ENCODE measurements at regions not wholly inside any gene's neighbourhood (a gene's known extent, or its start where the extent isn't known, plus 50 kb on each side); places are given as distances from the start of the nearest gene placed in this dataset.

DNA sequence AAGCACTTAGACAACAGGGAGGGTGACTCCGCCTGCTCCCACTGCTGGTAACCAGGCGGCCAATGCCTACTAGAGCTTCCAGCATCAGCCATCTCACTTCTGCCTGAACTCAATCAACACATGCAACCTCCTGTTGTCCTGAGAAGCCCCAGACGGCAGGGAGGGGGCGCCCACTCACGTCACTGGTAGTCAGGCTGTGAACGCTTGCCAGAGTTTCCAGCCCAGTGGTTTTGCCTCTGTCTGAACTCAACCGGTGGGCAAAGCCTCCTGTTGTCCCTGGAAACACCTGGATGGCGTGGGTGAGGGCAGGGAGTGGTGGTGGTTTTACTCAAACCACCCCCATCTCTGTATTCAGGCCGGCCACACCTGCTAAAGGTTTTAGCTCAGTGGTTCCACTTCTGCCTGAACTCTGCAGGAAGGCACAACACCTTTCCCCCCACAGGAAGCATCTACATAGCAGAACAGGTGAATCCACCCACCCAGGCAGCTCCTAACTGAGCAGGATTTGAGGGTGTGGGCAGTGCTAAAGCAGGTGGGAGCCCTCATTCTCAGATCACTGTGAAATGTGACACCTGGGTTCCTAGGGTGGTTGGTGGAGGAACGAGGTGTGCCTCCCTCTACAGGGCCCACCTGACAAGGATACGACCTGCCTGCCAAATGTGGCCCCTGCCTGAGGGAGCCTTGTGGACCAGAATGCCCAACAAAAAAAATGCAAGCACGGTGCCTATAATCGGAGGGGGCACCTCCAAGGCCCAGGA lies 563.0 kb upstream of the SEMA3D start:
- Mint-ChIP-seq H3K9me3 (peaks cover 2 to 11% (median 5%) of the 10 kb centered on the region in 7 donors), H3K27ac (no peak overlapping the region), H3K36me3 (no peaks in the 10 kb centered on the region), H3K4me3 (no peak overlapping the region), H3K4me1 (no peaks in the 10 kb centered on the region), H3K27me3 (peaks cover 0 to 6% (median 0%) of the 10 kb centered on the region in 3 donors)
- DNase-seq (no peak), ATAC-seq (ENCODE audit: low read depth in 2 of 2) (peak; percentile 5 to 8)

DNA sequence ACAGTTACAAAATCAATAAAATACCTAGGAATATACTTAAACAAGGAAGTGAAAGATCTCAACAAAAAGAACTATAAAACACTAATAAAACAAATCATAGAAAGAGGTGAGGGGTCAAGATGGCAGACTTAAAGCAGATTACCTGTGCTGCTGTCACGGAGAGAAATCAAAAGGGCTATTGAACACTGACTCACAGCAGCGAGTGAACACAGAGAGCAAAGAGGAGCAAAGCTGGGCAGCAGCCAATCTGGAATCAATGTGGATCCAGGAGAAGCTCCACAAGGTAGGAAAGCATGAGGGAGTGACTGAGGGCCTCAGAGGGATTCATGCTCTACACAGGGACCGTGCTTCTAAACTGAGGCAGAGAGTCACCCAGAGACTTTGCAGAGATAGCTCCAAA lies 562.0 kb upstream of the SEMA3D start:
- ATAC-seq (ENCODE audit: low read depth in 2 of 2), result no peak
- DNase-seq, result no peak
- H3K27ac Mint-ChIP-seq, result no peak overlapping the region
- peaks cover 0 to 6% (median 0%) of the 10 kb centered on the region in 3 donors for H3K27me3 Mint-ChIP-seq
- H3K4me1 Mint-ChIP-seq, result no peaks in the 10 kb centered on the region
- no peaks in the 10 kb centered on the region for H3K36me3 Mint-ChIP-seq
- peaks cover 2 to 16% (median 9%) of the 10 kb centered on the region in 7 donors for H3K9me3 Mint-ChIP-seq
- H3K4me3 Mint-ChIP-seq, result no peak overlapping the region

DNA sequence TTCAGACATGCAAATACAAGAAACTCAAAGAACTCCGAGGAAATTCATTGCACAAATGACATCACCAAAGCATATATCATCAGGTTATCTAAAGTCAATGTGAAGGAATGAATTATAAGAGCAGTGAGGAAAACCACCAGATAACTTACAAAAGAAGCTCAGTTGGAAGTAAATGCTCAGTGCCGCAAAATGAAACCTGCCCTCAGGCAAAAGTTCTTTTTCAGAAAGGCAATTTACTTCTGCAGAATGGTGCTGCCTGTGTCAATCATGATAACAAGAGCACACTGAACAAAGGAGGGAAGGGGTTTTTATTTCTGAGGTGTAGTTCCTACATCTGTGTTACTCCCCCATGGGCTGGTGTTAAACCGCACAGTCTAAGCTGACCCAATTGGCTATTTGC lies 550.6 kb upstream of the SEMA3D start:
- Mint-ChIP-seq H3K9me3 (peaks cover 0 to 17% (median 6%) of the 10 kb centered on the region in 7 donors), H3K27me3 (no peaks in the 10 kb centered on the region), H3K27ac (no peak overlapping the region), H3K4me1 (no peaks in the 10 kb centered on the region), H3K4me3 (no peak overlapping the region), H3K36me3 (no peaks in the 10 kb centered on the region)
- ATAC-seq (ENCODE audit: low read depth in 2 of 2) (no peak), DNase-seq (no peak)

GRCh38 chr7:85736085-85736484 lies 549.2 kb upstream of the SEMA3D start:
- Mint-ChIP-seq H3K27ac (no peak overlapping the region), H3K4me1 (no peaks in the 10 kb centered on the region), H3K4me3 (no peak overlapping the region), H3K27me3 (no peaks in the 10 kb centered on the region), H3K9me3 (peaks cover 3 to 31% (median 7%) of the 10 kb centered on the region in 7 donors), H3K36me3 (peaks cover 0 to 3% of the 10 kb centered on the region in 2 donors)
- DNase-seq (no peak), ATAC-seq (ENCODE audit: low read depth in 2 of 2) (no peak)

- no peak for ATAC-seq (ENCODE audit: low read depth in 2 of 2)
- DNase-seq, result no peak
- Mint-ChIP-seq H3K4me3 (peak overlapping the region in 1 of 8 donors; percentile 10), H3K4me1 (no peaks in the 10 kb centered on the region), H3K27ac (no peak overlapping the region), H3K9me3 (peaks cover 3 to 33% (median 7%) of the 10 kb centered on the region in 7 donors), H3K27me3 (no peaks in the 10 kb centered on the region), H3K36me3 (peaks cover 0 to 3% of the 10 kb centered on the region in 2 donors)
Measured at GRCh38 chr7:85734823-85735222, 548.0 kb upstream of the SEMA3D start.

GRCh38 chr7:85733169-85733915 lies 546.5 kb upstream of the SEMA3D start:
- Mint-ChIP-seq H3K9me3 (peaks cover 3 to 26% (median 5%) of the 10 kb centered on the region in 7 donors), H3K27ac (no peak overlapping the region), H3K4me1 (no peaks in the 10 kb centered on the region), H3K4me3 (no peak overlapping the region), H3K27me3 (no peaks in the 10 kb centered on the region), H3K36me3 (peaks cover 0 to 3% of the 10 kb centered on the region in 2 donors)
- no peak for ATAC-seq (ENCODE audit: low read depth in 2 of 2)
- DNase-seq, result no peak

- Mint-ChIP-seq H3K4me3 (no peak overlapping the region), H3K36me3 (peaks cover 0 to 3% of the 10 kb centered on the region in 2 donors), H3K4me1 (no peaks in the 10 kb centered on the region), H3K27ac (no peak overlapping the region), H3K9me3 (peaks cover 0 to 16% (median 4%) of the 10 kb centered on the region in 7 donors), H3K27me3 (no peaks in the 10 kb centered on the region)
- DNase-seq (no peak), ATAC-seq (ENCODE audit: low read depth in 2 of 2) (no peak)
Measured at GRCh38 chr7:85730012-85730411, 543.2 kb upstream of the SEMA3D start.

- no peaks in the 10 kb centered on the region for H3K27me3 Mint-ChIP-seq
- no peak overlapping the region for H3K4me3 Mint-ChIP-seq
- H3K36me3 Mint-ChIP-seq, result no peaks in the 10 kb centered on the region
- ATAC-seq (ENCODE audit: low read depth in 2 of 2) (no peak), DNase-seq (no peak)
- H3K9me3 Mint-ChIP-seq, result no peaks in the 10 kb centered on the region
- no peak overlapping the region for H3K27ac Mint-ChIP-seq
- no peaks in the 10 kb centered on the region for H3K4me1 Mint-ChIP-seq
Measured at GRCh38 chr7:85725026-85725425, 538.2 kb upstream of the SEMA3D start.

GRCh38 chr7:85719981-85720953 lies 533.4 kb upstream of the SEMA3D start:
- ATAC-seq (ENCODE audit: low read depth in 2 of 2) (no peak), DNase-seq (no peak)
- H3K4me1 Mint-ChIP-seq, result no peaks in the 10 kb centered on the region
- no peaks in the 10 kb centered on the region for H3K9me3 Mint-ChIP-seq
- H3K36me3 Mint-ChIP-seq, result no peaks in the 10 kb centered on the region
- H3K27ac Mint-ChIP-seq, result no peak overlapping the region
- no peaks in the 10 kb centered on the region for H3K27me3 Mint-ChIP-seq
- no peak overlapping the region for H3K4me3 Mint-ChIP-seq

DNA sequence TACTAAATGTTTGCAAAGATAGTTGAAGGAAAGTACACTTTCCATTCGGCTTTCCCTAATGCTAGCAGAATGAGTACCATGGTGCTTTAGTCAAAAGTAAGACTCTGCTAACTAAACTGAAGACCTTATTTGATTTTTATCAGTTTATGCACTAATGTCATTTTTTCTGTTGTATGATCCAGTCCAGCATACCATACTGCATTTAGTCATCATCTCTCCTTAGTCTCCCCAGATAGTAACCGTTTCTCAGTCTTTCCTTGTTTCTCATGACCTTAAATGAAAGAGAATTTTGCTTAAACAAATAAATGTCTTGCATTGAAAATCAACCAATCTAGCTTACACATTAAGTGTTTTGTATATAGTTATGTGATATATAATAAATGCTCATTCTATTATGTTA lies 529.5 kb upstream of the SEMA3D start:
- Mint-ChIP-seq H3K4me3 (no peak overlapping the region), H3K36me3 (no peaks in the 10 kb centered on the region), H3K9me3 (no peaks in the 10 kb centered on the region), H3K27ac (no peak overlapping the region), H3K27me3 (no peaks in the 10 kb centered on the region), H3K4me1 (no peaks in the 10 kb centered on the region)
- ATAC-seq (ENCODE audit: low read depth in 2 of 2), result no peak
- no peak for DNase-seq

DNA sequence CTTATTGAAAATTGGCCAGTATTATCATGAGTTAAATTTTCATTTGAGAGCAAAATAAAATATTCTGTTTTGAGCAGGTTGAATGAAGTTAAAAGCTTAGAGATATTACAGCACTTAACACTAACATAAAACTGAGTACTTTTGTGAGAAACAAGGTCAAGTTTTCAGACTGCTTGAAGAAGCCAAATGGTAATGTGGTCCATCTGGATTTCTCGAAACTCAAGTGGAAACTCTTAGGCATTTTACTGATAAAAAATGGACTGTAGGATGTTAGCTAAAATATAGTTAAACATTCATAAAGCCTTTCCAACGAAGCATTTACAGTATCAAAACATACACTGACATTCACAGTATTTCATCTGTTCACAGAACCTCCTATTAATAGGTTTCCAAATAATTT lies 528.1 kb upstream of the SEMA3D start:
- no peak for DNase-seq
- no peaks in the 10 kb centered on the region for H3K36me3 Mint-ChIP-seq

DNA sequence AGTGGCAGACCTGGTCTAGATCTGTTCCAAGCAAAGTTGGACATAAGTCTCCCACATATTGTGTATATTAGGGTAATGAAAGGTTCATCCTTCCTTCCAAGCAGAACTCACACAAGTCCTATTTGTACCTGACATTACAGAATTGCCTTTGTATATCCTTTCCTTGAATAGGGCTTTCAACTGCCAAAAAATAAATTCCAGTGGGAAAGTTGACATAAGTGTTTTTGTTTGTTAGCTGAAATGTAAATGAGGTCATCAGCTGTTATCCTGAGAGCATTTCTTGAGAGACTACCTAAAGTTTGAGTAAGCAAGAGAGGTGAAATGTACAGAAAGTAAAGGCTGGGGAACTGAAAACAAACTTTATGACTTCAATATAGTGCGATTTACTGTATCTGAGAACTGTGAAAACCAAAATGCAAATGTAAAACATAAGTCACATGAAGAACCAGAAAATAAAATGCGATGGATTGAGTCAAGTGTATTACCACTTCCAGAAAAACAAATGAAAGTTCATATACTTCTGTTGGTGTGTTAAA lies 527.3 kb upstream of the SEMA3D start:
- no peak overlapping the region for H3K27ac Mint-ChIP-seq
- DNase-seq, result no peak
- no peaks in the 10 kb centered on the region for H3K9me3 Mint-ChIP-seq
- no peaks in the 10 kb centered on the region for H3K27me3 Mint-ChIP-seq
- no peaks in the 10 kb centered on the region for H3K4me1 Mint-ChIP-seq
- H3K36me3 Mint-ChIP-seq, result no peaks in the 10 kb centered on the region
- ATAC-seq (ENCODE audit: low read depth in 2 of 2), result no peak
- H3K4me3 Mint-ChIP-seq, result no peak overlapping the region

More for the DNA sequence above, 528.1 kb upstream of the SEMA3D start:
- Mint-ChIP-seq H3K4me3 (no peak overlapping the region), H3K9me3 (no peaks in the 10 kb centered on the region), H3K4me1 (no peaks in the 10 kb centered on the region), H3K27me3 (no peaks in the 10 kb centered on the region), H3K27ac (no peak overlapping the region)
- ATAC-seq (ENCODE audit: low read depth in 2 of 2), result no peak

GRCh38 chr7:85713171-85713570 lies 526.3 kb upstream of the SEMA3D start:
- H3K36me3 Mint-ChIP-seq, result no peaks in the 10 kb centered on the region
- no peaks in the 10 kb centered on the region for H3K9me3 Mint-ChIP-seq
- no peaks in the 10 kb centered on the region for H3K4me1 Mint-ChIP-seq
- ATAC-seq (ENCODE audit: low read depth in 2 of 2) (no peak), DNase-seq (no peak)
- no peaks in the 10 kb centered on the region for H3K27me3 Mint-ChIP-seq
- no peak overlapping the region for H3K4me3 Mint-ChIP-seq
- no peak overlapping the region for H3K27ac Mint-ChIP-seq
